Thymus (tissue), 11 donors: ENCODE measurements at regions not wholly inside any gene's neighbourhood (a gene's known extent, or its start where the extent isn't known, plus 50 kb on each side); places are given as distances from the start of the nearest gene placed in this dataset.
A peak's percentile ranks its signal among the peaks of the same experiment; 100 is the strongest.

ENCODE experiments used
- DNase-seq, 9 donors: peaks; one replicate each; pipeline ENCODE4 v3.0.0-alpha.2; 2013; ENCODE audit warnings: low spot score in 9 of 9, low read depth in 6 of 9, missing footprints in 1 of 9
- H3K27ac ChIP-seq, 2 donors: one replicate each; pipeline ENCODE4 v1.5.1; 2013; ENCODE audit warnings: control low read depth in 1 of 2, low read depth in 1 of 2, low read length in 1 of 2, mild to moderate bottlenecking in 1 of 2, moderate library complexity in 1 of 2
- H3K27me3 ChIP-seq, 2 donors: one replicate each; pipeline ENCODE4 v1.5.1; 2013; ENCODE audit warnings: low read length in 1 of 2; ENCODE audit not compliant: control insufficient read depth in 2 of 2, insufficient read depth in 1 of 2
- H3K36me3 ChIP-seq, 2 donors: one replicate each; pipeline ENCODE4 v1.5.1; 2013; ENCODE audit warnings: low read length in 1 of 2, mild to moderate bottlenecking in 1 of 2, moderate library complexity in 1 of 2; ENCODE audit not compliant: control insufficient read depth in 2 of 2, insufficient read depth in 2 of 2
- H3K4me1 ChIP-seq, 2 donors: one replicate each; pipeline ENCODE4 v1.5.1; 2013; ENCODE audit warnings: low read length in 2 of 2; ENCODE audit not compliant: control insufficient read depth in 2 of 2, insufficient read depth in 2 of 2
- H3K4me3 ChIP-seq, 2 donors: one replicate each; pipeline ENCODE4 v1.5.1; 2013; ENCODE audit warnings: low read length in 2 of 2, control low read depth in 1 of 2, mild to moderate bottlenecking in 1 of 2
- H3K9me3 ChIP-seq, 2 donors: one replicate each; pipeline ENCODE4 v1.5.1; 2013; ENCODE audit warnings: low read length in 1 of 2, mild to moderate bottlenecking in 1 of 2; ENCODE audit not compliant: control insufficient read depth in 2 of 2, insufficient read depth in 1 of 2
- WGBS: extraction: QIAGEN DNeasy Blood & Tissue Kit; methylation state at CpG from one replicate; pipeline ENCODE4 v1.1.7; 2013; 5-methylcytosine and 5-hydroxymethylcytosine counted together
- donor health status: healthy.

DNA sequence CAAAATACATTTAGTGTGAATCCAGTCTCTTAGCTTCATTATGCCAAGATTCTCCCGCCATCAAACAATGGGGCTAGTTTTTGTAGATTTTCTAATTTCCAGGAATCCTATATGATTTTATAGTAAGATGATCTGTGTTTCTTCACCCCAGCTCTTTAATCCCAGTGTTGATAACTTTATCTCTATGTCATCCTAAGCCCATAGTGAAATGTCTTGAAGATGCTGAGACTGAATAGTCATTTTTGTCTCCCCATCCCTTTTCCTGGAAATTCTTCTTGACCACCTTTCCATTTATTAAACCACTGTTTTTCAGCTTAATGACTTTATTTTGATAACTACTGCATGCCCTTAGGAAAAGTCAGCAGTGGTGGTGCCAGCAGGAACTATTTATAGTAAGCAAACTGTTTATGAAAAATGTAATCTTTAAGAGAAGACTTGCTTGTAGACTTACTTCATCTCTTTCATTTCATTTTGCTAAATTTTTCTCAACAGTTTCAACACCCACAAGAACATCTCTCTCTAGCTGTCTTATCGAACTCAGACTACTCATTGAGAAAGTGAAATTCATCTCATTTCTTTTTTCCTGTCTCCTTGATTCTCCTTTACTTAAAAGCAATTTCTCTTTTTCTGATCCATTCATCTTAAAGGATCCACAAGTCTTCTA, 116.6 kb downstream of the NTMT2 start:
- 93% methylated on average over 2 of the region's 2 CpGs for WGBS
- Histone ChIP-seq H3K9me3 (no peaks in the 10 kb centered on the region), H3K36me3 (no peaks in the 10 kb centered on the region), H3K4me1 (no peaks in the 10 kb centered on the region), H3K27ac (no peak overlapping the region), H3K27me3 (no peaks in the 10 kb centered on the region), H3K4me3 (no peak overlapping the region)
- no peak for DNase-seq

DNA sequence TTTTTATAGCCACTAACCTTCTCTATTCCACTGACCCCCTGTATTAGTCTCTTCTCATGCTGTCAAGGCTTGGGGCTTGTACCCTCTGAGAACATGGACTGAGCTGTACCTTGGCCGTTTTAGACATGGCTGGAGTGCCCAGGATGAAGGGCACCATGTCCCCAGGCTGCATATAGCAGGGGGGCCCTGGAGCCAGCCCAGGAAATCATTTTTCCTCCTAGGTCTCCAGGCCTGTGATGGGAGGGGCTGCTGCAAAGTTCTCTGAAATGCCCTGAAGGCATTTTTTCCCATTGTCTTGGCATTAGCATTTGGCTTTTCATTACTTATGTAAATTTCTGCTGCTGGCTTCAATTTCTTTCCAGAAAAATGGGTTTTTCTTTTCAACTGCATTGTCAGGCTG, 119.5 kb downstream of the NTMT2 start:
- DNase-seq, result no peak
- Histone ChIP-seq H3K4me3 (no peak overlapping the region), H3K9me3 (no peaks in the 10 kb centered on the region), H3K27me3 (no peaks in the 10 kb centered on the region), H3K36me3 (no peaks in the 10 kb centered on the region), H3K4me1 (no peaks in the 10 kb centered on the region), H3K27ac (no peak overlapping the region)
- WGBS, result 56% methylated on average over 1 of the region's 1 CpG

DNA sequence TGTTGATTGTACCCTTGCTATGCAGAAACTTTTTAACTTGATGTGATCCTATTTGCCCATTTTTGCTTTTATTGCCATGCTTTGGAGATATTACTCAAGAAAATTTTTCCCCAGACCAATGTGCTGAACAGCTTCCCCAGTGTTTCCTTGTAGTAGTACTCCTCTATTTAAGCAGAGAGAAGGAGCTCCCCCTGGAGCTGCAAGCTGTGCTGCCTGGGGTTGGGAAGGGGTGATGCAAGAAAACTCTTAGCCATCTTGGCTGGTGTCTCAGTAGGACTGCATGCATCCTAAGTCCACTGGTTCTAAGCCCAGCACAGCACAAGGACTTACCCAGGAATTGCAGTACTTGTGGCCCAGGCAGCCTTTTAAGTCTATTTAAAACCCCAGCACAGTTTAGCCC, 121.6 kb downstream of the NTMT2 start:
- Histone ChIP-seq H3K36me3 (no peaks in the 10 kb centered on the region), H3K4me3 (no peak overlapping the region), H3K27ac (no peak overlapping the region), H3K4me1 (no peaks in the 10 kb centered on the region), H3K9me3 (no peaks in the 10 kb centered on the region), H3K27me3 (no peaks in the 10 kb centered on the region)
- no peak for DNase-seq

DNA sequence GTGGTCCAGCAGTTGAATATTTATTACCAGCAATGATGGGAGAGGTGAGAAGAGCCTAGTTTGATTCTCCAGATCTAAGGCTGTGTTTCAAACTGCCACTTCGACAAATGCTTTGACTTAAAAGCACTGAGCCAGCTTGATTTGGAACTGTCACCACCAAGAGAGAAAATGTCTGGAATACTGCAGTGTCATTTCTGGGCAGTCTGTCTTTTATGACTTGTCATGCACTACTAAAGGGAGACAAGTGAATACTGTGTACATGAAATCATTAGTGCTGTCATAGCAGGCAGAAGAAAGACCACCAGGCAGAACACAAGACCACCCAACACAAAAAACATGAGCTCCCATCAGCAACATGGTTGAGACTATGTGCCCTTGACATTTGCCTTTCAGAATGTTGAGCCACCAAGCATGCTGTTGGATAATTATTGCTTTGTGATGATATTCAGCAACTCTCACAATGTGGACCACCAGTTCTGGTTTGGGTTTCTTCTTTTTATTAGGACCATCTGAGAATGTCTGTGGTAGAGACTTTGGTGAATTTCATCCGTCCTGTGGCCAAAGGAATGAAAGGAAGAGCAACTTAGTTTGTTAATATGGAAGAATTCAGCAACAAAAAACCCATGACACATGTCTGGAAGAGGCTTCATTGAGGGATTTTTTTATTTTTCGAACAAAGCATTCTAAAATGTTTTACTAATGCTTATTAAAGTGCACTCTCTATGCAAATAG, 125.8 kb downstream of the NTMT2 start:
- WGBS, result 81% methylated on average over 3 of the region's 3 CpGs

DNA sequence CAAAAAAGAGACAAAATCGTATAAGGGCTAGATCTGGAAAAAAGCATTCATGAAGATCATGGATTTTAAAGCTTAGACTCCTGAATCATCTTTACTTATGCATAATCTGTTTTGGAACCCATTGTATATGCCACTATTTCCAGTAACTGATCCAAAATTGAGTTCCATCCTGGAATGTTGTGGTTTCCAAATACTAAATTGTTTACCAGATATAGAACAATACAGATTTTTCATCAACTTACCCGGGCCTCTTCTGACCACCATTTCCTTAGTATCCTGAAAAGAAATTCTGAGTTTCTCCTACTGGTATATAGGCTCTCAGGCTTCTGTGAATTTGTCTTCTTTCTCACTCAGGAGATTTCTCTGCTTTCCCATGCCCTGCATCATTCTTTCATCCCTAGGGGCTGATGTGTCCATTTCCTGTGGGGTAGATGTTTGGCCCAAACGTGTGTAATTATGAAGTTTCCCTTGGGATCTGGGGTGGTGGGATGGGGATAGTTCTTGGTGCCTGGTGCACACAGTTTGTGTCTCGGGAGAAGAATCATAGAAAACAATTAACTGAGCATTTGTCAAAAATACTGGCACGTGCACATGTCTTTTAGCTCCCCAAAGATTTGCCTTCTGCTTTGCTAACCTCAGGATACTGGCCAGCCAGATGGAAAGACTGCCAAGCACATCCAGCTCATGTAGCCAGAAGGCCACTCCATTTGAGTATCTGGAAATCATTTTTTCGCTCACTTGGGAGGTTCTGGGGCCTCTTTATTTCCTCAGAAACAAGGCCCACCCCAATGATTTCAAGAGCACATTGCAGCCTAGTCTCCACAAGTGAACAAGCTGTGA, 127.8 kb downstream of the NTMT2 start:
- Histone ChIP-seq H3K27me3 (no peaks in the 10 kb centered on the region), H3K27ac (no peak overlapping the region), H3K4me1 (no peaks in the 10 kb centered on the region), H3K4me3 (no peak overlapping the region), H3K36me3 (no peaks in the 10 kb centered on the region), H3K9me3 (no peaks in the 10 kb centered on the region)
- no peak for DNase-seq
- WGBS, result 87% methylated on average over 6 of the region's 6 CpGs

More for the DNA sequence above, 125.8 kb downstream of the NTMT2 start:
- Histone ChIP-seq H3K9me3 (no peaks in the 10 kb centered on the region), H3K27me3 (no peaks in the 10 kb centered on the region), H3K36me3 (no peaks in the 10 kb centered on the region), H3K4me3 (no peak overlapping the region), H3K4me1 (no peaks in the 10 kb centered on the region), H3K27ac (no peak overlapping the region)
- no peak for DNase-seq

DNA sequence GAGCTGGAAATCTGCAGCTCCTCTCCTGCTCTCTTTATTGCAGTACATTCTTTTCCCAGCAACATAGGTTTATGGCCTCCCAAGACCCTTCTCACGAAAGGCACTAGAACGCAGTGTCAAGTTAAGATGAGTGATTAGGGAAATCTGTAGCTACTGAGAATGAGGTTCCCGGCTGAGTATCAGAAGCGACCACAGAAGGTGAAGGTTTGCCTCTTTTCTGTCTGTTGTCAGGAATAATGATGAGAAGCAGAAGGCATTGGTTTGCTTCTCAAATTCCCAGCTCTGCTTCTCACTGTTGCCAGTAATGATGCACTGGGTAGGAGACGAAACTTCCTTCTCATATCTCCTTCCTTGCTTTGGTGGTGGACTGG, 128.4 kb downstream of the NTMT2 start:
- Histone ChIP-seq H3K36me3 (no peaks in the 10 kb centered on the region), H3K27ac (no peak overlapping the region), H3K27me3 (no peaks in the 10 kb centered on the region), H3K4me1 (no peaks in the 10 kb centered on the region), H3K4me3 (no peak overlapping the region), H3K9me3 (no peaks in the 10 kb centered on the region)
- DNase-seq, result no peak
- WGBS, result 85% methylated on average over 5 of the region's 5 CpGs

DNA sequence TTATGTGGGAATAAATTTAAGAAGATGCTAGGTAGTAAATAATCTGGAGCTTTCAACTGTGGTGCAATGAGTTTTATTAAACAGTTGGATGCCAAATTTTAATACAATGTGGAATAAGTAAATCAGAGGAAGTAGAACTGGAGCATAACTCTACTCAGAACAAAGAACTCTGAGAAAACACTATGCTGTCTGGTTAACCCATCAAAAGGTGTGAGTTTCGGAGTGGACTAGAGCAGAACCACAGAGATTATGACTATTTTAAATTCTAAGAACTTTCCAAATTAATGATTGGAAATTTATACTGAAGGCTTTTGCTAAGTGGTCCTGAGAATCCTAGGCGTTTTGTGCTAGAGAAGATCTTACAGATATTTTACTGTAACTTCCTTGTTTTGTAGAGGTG, 132.2 kb downstream of the NTMT2 start:
- no peaks in the 10 kb centered on the region for H3K36me3 ChIP-seq
- no peaks in the 10 kb centered on the region for H3K9me3 ChIP-seq
- no peaks in the 10 kb centered on the region for H3K27me3 ChIP-seq
- no peak overlapping the region for H3K4me3 ChIP-seq
- no peaks in the 10 kb centered on the region for H3K4me1 ChIP-seq
- no peak overlapping the region for H3K27ac ChIP-seq
- 86% methylated on average over 2 of the region's 2 CpGs for WGBS
- DNase-seq, result no peak

DNA sequence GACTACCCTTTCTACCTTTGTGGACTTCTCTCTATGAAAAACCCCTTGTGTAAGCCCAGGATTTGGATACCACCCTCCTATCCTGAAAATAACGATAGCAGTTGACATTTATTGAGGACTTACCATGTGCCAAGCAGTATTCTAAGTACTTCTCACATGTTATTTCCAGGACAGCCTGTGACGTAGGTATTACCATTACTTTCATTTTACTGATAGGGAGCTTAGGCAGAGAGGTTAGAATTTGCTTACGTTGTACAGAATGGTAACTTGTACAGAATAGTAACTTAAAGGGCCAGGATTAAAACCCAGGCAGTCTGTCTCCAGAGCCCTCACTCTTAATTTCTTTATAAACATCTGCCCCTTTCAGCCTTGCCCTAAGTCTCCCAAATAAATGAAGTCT, 138.3 kb downstream of the NTMT2 start:
- no peak for DNase-seq
- H3K4me3 ChIP-seq, result no peak overlapping the region
- no peaks in the 10 kb centered on the region for H3K4me1 ChIP-seq
- 88% methylated on average over 3 of the region's 3 CpGs for WGBS
- H3K27me3 ChIP-seq, result no peaks in the 10 kb centered on the region
- H3K9me3 ChIP-seq, result no peaks in the 10 kb centered on the region
- H3K36me3 ChIP-seq, result no peaks in the 10 kb centered on the region
- H3K27ac ChIP-seq, result no peak overlapping the region

DNA sequence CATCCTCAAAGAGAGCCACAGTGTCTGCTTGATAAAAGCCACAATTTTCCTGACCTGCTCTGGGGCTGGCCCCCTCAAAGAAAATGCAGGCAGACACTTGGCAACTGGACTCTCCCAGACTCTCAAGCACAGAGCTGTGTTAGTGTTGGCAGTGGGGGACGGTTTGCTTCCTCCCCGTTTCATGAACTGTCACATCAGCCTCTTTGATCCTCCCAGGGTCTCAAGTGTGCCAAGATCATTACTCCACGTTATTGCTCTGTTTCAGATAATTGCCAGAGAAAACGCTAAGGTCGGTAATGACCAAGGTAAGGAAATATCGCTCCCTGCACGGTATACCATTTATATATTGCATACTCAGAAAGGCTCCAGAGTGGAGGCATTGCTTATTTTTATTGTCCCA, 138.8 kb downstream of the NTMT2 start:
- DNase-seq, result no peak
- 87% methylated on average over 7 of the region's 7 CpGs for WGBS
- H3K4me3 ChIP-seq, result no peak overlapping the region

More for the DNA sequence above, 138.8 kb downstream of the NTMT2 start:
- no peaks in the 10 kb centered on the region for H3K27me3 ChIP-seq
- peak overlapping the region in 1 of 2 donors; percentile 52 for H3K27ac ChIP-seq
- no peaks in the 10 kb centered on the region for H3K9me3 ChIP-seq
- no peaks in the 10 kb centered on the region for H3K4me1 ChIP-seq
- H3K36me3 ChIP-seq, result no peaks in the 10 kb centered on the region
